ENCODE measurements at regions not wholly inside any gene's neighbourhood (a gene's known extent, or its start where the extent isn't known, plus 50 kb on each side); places are given as distances from the start of the nearest gene placed in this dataset.

GRCh38 chr2:217657252-217657651 is 345.5 kb downstream of the TNS1 start:
- no peak for TF ChIP-seq CTCF (IDR thresholded peaks at IDR 0.05)
- no peak for TF ChIP-seq SIN3A (IDR thresholded peaks at IDR 0.05; ENCODE audit: borderline replicate concordance, insufficient read depth, low read depth, low read length)

All from Panc1 (cell line).